WTC11 (cell line): ENCODE measurements at regions not wholly inside any gene's neighbourhood (a gene's known extent, or its start where the extent isn't known, plus 50 kb on each side); places are given as distances from the start of the nearest gene placed in this dataset.

ENCODE experiments used
- PREB ChIP-seq: sonication (generic); formaldehyde crosslinking; IDR thresholded peaks from 2 replicates; pipeline ENCODE4 v1.8.1; 2022; ENCODE audit warnings: mild to moderate bottlenecking, missing genetic modification reagents, moderate library complexity, borderline replicate concordance
- USF2 ChIP-seq: sonication (generic); formaldehyde crosslinking; IDR thresholded peaks from 2 replicates; pipeline ENCODE4 v1.8.1; 2023; ENCODE audit warnings: mild to moderate bottlenecking, missing genetic modification reagents, moderate library complexity
- TF ChIP-seq, protein P1 (sequence below): sonication (generic); formaldehyde crosslinking; IDR thresholded peaks from 2 replicates; pipeline ENCODE4 v1.8.0; 2022; ENCODE audit warnings: mild to moderate bottlenecking, missing genetic modification reagents
- TF ChIP-seq, protein P2 (sequence below): fragments of 200-600 bp; IDR thresholded peaks from 2 replicates; pipeline ENCODE4 v1.8.0; 2022; ENCODE audit warnings: antibody characterized with exemption
- TF ChIP-seq, protein P3 (sequence below): sonication (generic); formaldehyde crosslinking; IDR thresholded peaks from 2 replicates; pipeline ENCODE4 v1.8.1; 2022; ENCODE audit warnings: low read depth, missing genetic modification reagents, borderline replicate concordance

DNA sequence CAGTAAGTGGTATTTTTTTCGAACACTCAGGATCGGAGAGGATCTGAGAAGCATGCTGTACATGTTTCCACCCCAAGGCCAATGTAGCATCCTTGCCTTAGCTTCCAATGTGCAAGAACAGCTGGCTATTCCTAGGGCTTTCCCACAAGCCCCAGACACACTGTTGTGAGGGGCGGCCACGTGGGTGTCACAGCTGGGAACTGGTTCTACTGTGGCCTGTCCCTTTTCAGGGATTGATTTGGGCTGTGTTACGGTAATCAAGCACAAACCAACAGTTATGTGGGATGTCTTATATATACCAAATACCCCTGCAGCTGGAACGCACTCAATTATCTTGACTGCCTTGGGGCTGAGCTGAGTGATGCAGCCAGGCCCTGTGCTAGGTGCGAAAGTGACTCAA, 116.3 kb upstream of the CXCR4 start:
- TF ChIP-seq, protein P1, sequence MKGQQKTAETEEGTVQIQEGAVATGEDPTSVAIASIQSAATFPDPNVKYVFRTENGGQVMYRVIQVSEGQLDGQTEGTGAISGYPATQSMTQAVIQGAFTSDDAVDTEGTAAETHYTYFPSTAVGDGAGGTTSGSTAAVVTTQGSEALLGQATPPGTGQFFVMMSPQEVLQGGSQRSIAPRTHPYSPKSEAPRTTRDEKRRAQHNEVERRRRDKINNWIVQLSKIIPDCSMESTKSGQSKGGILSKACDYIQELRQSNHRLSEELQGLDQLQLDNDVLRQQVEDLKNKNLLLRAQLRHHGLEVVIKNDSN (CRISPR knock-in tag) = no peak
- TF ChIP-seq USF2 (no peak), PREB (CRISPR knock-in tag) (no peak)
- TF ChIP-seq, protein P2, sequence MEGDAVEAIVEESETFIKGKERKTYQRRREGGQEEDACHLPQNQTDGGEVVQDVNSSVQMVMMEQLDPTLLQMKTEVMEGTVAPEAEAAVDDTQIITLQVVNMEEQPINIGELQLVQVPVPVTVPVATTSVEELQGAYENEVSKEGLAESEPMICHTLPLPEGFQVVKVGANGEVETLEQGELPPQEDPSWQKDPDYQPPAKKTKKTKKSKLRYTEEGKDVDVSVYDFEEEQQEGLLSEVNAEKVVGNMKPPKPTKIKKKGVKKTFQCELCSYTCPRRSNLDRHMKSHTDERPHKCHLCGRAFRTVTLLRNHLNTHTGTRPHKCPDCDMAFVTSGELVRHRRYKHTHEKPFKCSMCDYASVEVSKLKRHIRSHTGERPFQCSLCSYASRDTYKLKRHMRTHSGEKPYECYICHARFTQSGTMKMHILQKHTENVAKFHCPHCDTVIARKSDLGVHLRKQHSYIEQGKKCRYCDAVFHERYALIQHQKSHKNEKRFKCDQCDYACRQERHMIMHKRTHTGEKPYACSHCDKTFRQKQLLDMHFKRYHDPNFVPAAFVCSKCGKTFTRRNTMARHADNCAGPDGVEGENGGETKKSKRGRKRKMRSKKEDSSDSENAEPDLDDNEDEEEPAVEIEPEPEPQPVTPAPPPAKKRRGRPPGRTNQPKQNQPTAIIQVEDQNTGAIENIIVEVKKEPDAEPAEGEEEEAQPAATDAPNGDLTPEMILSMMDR = no peak
- TF ChIP-seq, protein P3, sequence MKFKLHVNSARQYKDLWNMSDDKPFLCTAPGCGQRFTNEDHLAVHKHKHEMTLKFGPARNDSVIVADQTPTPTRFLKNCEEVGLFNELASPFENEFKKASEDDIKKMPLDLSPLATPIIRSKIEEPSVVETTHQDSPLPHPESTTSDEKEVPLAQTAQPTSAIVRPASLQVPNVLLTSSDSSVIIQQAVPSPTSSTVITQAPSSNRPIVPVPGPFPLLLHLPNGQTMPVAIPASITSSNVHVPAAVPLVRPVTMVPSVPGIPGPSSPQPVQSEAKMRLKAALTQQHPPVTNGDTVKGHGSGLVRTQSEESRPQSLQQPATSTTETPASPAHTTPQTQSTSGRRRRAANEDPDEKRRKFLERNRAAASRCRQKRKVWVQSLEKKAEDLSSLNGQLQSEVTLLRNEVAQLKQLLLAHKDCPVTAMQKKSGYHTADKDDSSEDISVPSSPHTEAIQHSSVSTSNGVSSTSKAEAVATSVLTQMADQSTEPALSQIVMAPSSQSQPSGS (CRISPR knock-in tag) = no peak
